Chondrocyte (in vitro differentiated cells): ENCODE measurements at regions not wholly inside any gene's neighbourhood (a gene's known extent, or its start where the extent isn't known, plus 50 kb on each side); places are given as distances from the start of the nearest gene placed in this dataset.

Experiments
- DNase-seq: peaks from one replicate; pipeline ENCODE4 v3.0.0; 2021; ENCODE audit warnings: mixed read lengths, low spot score
- H3K27ac Mint-ChIP-seq: one replicate; pipeline ENCODE4 v1.8.0; 2021; ENCODE audit warnings: mild to moderate bottlenecking, moderate library complexity, mixed read lengths; ENCODE audit not compliant: unreplicated experiment
- H3K27me3 Mint-ChIP-seq: 2 replicates; pipeline ENCODE4 v1.8.0; 2021; ENCODE audit warnings: low read depth, mixed read lengths
- H3K36me3 Mint-ChIP-seq: 2 replicates; pipeline ENCODE4 v1.8.0; 2021; ENCODE audit warnings: low read depth, mixed read lengths
- H3K4me1 Mint-ChIP-seq: 2 replicates; pipeline ENCODE4 v1.8.0; 2021; ENCODE audit warnings: low read depth, mild to moderate bottlenecking, mixed read lengths
- H3K4me3 Mint-ChIP-seq: one replicate; pipeline ENCODE4 v1.8.0; 2021; ENCODE audit warnings: mild to moderate bottlenecking, moderate library complexity, mixed read lengths; ENCODE audit not compliant: unreplicated experiment
- H3K9me3 Mint-ChIP-seq: 2 replicates; pipeline ENCODE4 v1.8.0; 2021; ENCODE audit warnings: low read depth, mixed read lengths
- TF ChIP-seq, protein P1 (sequence below): fragments of 200-600 bp; sonication (generic); IDR thresholded peaks from 2 replicates; pipeline ENCODE4 v1.5.0; 2021; ENCODE audit warnings: antibody characterized with exemption, mild to moderate bottlenecking, moderate library complexity

DNA sequence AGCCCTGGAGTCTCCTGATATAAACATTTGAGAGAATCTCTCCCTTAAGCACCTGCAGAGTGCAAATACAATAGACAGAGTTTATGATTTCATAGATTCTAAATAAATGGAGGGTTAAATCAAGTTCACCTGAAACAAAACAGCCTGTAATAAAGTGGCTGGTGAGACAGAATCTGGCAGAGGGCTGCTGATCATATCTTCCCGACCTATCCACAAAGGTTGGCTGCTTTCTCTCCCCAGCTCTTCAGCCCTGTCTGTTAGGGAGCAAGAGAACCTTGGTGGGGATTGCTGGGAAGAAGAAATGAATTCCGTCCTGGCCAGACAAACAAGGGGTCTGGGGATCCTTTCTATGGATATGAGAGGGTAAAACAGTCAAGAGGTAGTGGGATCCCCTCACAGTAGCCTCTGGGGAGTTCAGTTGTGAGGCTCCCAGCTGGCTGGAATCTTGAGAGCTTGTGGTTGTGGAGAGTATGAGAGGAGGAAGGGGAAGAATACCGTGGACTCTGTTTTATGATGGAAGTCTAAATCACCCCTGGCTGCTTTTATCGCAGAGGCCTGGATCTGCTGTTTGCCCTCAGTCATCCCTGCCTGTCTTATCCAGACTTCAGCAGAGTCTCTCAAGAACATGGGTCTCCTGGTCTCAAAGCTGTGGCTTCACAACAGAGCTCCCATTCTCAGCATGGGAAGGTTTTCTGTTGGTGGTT, 451.3 kb downstream of the NTRK3 start:
- H3K27ac Mint-ChIP-seq, result no peak overlapping the region
- no peaks in the 10 kb centered on the region for H3K36me3 Mint-ChIP-seq
- H3K27me3 Mint-ChIP-seq, result peaks cover 8% of the 10 kb centered on the region
- H3K9me3 Mint-ChIP-seq, result peaks cover 12% of the 10 kb centered on the region
- DNase-seq, result no peak
- H3K4me1 Mint-ChIP-seq, result no peaks in the 10 kb centered on the region
- TF ChIP-seq, protein P1, sequence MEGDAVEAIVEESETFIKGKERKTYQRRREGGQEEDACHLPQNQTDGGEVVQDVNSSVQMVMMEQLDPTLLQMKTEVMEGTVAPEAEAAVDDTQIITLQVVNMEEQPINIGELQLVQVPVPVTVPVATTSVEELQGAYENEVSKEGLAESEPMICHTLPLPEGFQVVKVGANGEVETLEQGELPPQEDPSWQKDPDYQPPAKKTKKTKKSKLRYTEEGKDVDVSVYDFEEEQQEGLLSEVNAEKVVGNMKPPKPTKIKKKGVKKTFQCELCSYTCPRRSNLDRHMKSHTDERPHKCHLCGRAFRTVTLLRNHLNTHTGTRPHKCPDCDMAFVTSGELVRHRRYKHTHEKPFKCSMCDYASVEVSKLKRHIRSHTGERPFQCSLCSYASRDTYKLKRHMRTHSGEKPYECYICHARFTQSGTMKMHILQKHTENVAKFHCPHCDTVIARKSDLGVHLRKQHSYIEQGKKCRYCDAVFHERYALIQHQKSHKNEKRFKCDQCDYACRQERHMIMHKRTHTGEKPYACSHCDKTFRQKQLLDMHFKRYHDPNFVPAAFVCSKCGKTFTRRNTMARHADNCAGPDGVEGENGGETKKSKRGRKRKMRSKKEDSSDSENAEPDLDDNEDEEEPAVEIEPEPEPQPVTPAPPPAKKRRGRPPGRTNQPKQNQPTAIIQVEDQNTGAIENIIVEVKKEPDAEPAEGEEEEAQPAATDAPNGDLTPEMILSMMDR, result no peak
- H3K4me3 Mint-ChIP-seq, result no peak overlapping the region

DNA sequence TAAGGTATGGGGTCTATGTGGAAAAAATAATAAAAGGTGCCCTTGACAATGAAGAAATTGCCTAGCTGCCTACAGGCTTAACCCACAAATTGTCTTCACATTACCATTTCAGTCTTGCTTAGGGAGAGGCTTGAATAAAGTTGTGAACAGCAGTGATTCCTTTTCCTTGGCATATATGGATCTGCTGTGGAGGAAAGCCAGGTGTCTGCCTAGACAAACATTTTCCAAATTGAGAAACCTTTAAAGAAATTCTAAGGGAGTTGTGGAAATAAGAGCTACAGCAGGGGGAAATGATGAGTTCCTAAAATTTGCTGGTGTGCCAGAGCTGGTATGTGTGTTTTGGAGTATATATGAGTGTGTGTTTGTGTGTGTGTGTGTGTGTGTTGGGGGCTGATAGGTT, 452.1 kb downstream of the NTRK3 start:
- Mint-ChIP-seq H3K27ac (no peak overlapping the region), H3K9me3 (peaks cover 12% of the 10 kb centered on the region), H3K4me1 (no peaks in the 10 kb centered on the region), H3K4me3 (no peak overlapping the region), H3K27me3 (peaks cover 9% of the 10 kb centered on the region), H3K36me3 (no peaks in the 10 kb centered on the region)
- no peak for DNase-seq
- TF ChIP-seq, protein P1, result no peak

DNA sequence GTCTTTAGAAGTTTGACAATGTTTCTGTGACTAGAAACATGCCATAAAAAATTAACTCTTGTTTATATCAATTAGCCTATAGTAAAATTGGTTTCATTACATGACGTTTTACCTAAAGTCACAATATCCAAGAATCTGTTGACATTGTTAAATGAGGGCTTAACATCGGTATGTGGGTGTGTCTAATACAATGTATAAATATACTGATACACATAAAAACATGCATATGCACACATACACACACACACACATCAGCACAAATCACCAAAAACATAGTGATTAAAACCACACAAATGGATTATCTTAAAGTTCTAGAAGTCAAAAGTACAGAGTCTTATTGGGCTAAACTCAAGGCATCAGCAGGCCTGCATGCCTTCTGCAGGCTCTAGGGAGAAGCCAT, 456.7 kb downstream of the NTRK3 start:
- TF ChIP-seq, protein P1, result no peak
- no peaks in the 10 kb centered on the region for H3K4me1 Mint-ChIP-seq
- no peak for DNase-seq
- peaks cover 20% of the 10 kb centered on the region for H3K27me3 Mint-ChIP-seq
- H3K27ac Mint-ChIP-seq, result no peak overlapping the region
- no peaks in the 10 kb centered on the region for H3K36me3 Mint-ChIP-seq
- H3K4me3 Mint-ChIP-seq, result no peak overlapping the region
- H3K9me3 Mint-ChIP-seq, result peaks cover 2% of the 10 kb centered on the region

DNA sequence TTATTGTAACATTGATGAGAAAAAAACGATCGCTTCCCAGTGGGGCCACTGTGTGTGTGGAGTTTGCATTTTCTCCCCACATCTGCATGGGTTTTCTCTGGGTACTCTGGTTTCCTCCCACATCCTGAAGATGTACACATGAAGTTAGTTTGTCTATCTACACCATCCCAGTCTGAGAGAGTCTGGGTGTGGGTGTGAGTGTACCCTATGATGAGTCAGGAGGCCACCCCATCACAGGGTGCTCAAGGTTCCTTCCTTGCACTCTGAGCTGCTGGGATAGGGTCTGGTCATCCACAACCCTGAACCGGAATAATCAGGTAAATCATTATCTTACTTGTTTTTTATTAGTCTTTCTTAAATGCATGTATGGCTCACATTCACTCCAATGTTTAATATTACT, 457.1 kb downstream of the NTRK3 start:
- DNase-seq, result no peak
- no peak overlapping the region for H3K4me3 Mint-ChIP-seq
- no peaks in the 10 kb centered on the region for H3K36me3 Mint-ChIP-seq
- TF ChIP-seq, protein P1, result no peak
- H3K4me1 Mint-ChIP-seq, result no peaks in the 10 kb centered on the region
- H3K27me3 Mint-ChIP-seq, result peaks cover 17% of the 10 kb centered on the region
- H3K9me3 Mint-ChIP-seq, result peaks cover 2% of the 10 kb centered on the region
- H3K27ac Mint-ChIP-seq, result no peak overlapping the region

DNA sequence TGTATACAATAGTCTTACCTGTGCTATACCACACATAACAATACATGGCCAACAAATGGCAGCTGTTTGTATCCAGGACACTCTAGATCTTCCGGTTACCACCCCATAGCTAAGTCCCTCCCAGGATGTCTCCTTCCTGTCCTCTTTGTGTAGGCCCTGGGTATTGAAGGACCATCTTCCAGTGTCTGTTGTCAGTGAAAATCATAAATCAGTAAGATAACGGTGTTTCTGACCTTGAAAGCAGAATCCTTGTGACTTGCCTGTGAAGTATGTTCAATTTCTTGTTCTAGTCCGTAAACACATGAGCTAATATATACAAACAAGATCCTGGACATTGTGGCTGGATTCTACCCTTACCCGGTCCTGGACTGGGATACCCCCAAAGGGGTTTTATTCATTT, 462.8 kb downstream of the NTRK3 start:
- Mint-ChIP-seq H3K27ac (no peak overlapping the region), H3K27me3 (peaks cover 14% of the 10 kb centered on the region), H3K9me3 (no peaks in the 10 kb centered on the region), H3K36me3 (no peaks in the 10 kb centered on the region), H3K4me3 (no peak overlapping the region), H3K4me1 (no peaks in the 10 kb centered on the region)
- TF ChIP-seq, protein P1, result no peak
- DNase-seq, result no peak
